GM21515 (cell line): ENCODE measurements at regions not wholly inside any gene's neighbourhood (a gene's known extent, or its start where the extent isn't known, plus 50 kb on each side); places are given as distances from the start of the nearest gene placed in this dataset.

Experiments used
- ATAC-seq: cut with Tn5 transposase; IDR thresholded peaks from one replicate; pipeline ENCODE4 v1.9.1; 2021; ENCODE audit not compliant: unreplicated experiment

DNA sequence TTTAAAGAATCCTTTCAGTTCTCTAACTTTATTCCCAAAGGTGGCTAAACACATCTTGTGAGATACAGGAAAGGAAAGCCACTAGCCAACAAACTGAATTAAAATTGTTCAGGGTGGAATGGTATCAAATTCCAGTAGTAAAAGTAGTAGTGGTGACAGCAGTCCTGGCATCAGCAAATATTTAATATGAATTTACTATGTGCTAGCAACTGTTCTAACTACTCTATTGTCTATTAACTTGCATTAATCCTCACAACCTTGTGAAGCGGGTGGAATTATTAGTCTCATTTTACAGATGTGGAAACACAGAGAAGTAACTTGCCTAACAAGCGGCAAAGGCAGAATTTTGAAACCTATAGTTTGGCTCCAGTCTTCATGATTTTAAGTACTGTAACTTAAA, 130.1 kb downstream of the KLF12 start:
- ATAC-seq: no peak

DNA sequence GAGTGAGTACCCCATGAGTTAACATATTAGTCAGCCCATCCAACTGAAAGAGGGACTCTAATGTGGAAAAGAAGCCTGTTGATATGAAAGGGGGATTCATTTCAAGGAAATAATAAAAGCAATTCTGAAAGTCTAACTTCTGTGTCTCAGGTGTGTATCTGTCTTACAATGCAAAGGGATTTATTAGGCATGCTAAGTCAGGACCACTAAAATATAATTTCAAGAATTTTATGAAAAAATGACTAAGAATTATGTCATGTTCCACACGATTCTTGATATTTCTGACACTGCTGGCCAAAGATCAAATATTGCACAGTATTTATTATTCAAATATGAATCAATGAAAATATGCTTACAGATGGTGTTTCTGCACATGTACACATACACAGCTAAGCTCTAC, 130.8 kb downstream of the KLF12 start:
- ATAC-seq: no peak

DNA sequence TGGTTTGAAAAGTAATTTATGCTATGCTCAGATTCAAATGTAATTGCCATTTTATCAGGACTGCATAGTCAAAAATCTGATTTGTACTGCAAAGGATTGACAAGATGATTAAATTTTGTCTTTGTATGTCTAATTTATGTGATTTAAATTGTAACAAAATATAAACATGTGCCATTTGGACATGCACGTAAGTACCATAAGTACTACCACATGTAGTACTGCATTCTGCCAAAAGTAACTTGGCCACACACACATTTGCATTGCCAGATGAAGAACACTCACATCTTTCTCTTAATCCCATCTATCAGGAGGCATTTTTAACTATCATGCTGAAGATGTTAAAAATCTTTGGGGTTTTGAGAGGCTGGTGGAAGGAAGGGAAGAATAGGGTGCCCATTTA, 133.3 kb downstream of the KLF12 start:
- no peak for ATAC-seq

DNA sequence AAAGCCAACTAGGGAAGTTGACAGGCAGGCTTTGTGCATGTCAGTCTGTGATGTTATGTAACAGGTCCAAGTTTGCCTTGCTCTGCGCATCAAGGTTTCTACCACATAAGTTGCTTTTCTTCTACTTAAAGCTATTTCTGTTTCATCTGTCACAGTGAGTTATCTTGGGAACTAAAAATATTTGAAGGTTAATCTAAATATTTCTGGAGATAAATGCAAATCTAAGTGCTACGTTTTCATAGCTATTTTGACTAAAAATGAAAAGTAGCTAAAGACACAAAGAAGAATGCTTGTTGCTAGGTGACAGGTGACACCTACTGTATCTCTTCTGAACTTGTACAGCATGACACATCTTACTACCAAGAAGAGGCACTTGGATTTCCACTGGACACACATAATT, 135.6 kb downstream of the KLF12 start:
- ATAC-seq: peak; percentile 78

GRCh38 chr13:73997964-73998363, 136.2 kb downstream of the KLF12 start:
- ATAC-seq: no peak

GRCh38 chr13:73996569-73996968, 137.6 kb downstream of the KLF12 start:
- no peak for ATAC-seq

GRCh38 chr13:73995736-73996135, 138.5 kb downstream of the KLF12 start:
- no peak for ATAC-seq

GRCh38 chr13:73993661-73994060, 140.5 kb downstream of the KLF12 start:
- ATAC-seq: no peak

DNA sequence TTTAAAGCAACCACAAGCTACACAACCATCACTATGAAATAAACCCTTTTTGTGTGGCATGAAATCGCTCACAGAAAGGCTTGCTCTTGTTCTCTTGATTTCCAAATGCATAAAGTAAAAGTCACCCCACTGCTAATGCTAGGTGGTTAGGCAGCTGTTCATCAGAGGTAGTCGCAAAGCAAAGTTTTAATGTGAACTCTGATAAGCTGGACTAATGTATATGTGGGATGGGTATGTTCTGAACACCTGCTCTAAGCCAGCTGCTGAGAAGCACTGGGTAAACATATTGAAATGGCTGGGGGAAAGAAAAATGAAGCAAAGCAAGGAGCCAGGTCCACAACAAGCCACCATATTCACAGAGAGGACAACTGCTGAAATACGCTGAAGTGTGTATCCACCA, 142.3 kb downstream of the KLF12 start:
- no peak for ATAC-seq

DNA sequence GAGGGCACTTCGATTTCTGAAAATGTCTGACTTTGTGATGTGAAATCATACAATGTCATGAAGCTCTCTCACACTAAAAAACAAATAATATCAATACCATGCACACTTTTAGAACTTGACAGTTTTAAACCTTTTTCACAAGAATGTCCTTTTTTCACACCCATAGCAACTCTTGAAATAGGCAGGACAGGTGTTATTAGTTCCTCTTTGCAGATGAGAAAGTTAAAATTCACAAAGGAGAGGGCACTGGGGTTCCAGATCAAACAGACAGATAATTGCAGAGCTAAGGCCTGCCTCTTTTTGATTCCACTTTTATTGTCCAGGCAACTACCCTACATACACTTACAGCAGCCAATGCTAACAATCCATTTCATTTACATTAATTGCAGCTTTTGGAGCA, 142.8 kb downstream of the KLF12 start:
- ATAC-seq: no peak

DNA sequence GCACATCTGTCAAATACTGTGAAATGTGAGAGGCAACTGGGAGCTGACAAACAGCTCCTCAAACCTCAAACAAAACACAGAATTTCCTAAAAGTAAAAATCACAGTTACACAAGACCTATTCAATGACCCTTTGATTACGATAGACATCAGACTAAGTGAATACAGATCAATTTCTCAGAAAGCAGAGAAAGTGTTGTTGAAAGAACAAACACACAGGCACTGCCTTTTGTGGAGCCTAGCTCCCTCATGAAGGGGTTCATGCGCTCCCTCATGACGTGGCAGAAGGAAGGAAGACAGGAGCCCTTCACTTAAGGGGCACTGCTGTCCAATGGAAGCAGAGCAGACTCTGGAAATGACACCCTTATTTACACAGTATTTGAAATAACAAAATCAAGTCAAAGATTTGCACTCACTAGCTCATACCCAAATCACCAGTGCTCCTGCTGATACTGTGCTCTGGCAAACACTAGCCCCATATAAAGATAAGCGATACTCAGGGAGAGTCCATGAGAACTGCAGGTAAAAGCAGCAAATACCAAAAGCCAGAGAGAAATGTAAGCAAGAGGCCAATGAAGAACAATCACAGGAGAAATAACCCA, 144.9 kb downstream of the KLF12 start:
- ATAC-seq: no peak

GRCh38 chr13:73988461-73988860, 145.7 kb downstream of the KLF12 start:
- no peak for ATAC-seq

GRCh38 chr13:73987618-73988017, 146.6 kb downstream of the KLF12 start:
- no peak for ATAC-seq

GRCh38 chr13:73985783-73986182, 148.4 kb downstream of the KLF12 start:
- ATAC-seq: no peak

DNA sequence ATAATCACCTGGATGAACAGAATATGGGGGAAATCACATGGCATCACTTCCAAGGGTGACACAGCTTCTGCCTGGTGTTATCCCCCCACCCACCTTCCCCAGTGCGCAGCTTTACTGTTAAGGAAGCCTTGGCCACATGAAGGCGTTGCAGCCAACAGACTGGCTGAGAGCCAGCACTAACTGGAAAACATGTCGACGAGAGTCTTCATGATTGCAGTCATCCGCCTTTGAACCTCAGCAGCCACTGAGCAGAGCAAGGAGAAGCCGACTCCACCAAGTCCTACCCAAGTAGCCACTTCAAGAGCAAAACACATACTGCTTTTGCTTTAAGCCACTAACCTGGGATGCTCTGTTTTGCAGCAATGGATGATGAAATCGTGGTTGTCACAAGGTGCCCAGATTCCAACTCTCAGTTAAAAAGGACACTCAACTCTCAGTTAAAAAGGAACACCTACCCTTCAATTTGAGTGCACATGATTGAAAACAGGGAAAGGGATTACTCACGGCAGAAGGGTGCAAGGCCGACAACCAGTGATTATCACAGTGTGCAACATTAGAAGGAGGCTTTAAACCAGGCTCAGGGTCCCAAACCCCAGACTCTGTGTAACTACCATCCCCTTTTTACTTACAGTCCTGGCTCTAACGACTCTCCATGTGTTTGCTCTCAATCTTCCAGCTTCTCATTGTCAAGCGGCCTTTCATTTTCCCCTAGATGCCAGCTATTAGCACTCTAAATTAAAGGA, 149.1 kb downstream of the KLF12 start:
- no peak for ATAC-seq

GRCh38 chr13:73984201-73984600, 150.0 kb downstream of the KLF12 start:
- no peak for ATAC-seq

GRCh38 chr13:73983109-73983508, 151.1 kb downstream of the KLF12 start:
- no peak for ATAC-seq

DNA sequence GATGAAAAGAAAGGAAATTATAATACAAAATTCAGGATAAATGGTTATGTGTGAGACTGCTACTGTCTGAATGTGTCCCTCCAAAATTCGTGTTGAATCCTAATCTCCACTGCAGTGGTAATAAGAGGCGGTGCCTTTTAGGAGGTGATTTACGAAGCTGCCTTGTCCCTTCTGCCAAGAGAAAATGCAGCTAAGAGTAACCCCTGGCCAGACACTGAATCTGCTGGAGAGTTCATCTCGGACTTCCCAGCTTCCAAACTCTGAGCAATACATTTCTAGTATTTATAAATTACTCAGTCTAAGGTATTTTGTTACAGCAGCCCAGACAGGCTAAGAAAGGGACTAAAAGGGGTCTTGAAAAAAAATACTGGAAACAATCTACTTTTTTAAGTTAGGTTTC, 152.6 kb downstream of the KLF12 start:
- no peak for ATAC-seq

GRCh38 chr13:73975767-73976166, 158.4 kb downstream of the KLF12 start:
- no peak for ATAC-seq

- no peak for ATAC-seq
These were observed 160.2 kb downstream of the KLF12 start for GRCh38 chr13:73974051-73974450.

GRCh38 chr13:73973156-73973555, 161.0 kb downstream of the KLF12 start:
- ATAC-seq: no peak

DNA sequence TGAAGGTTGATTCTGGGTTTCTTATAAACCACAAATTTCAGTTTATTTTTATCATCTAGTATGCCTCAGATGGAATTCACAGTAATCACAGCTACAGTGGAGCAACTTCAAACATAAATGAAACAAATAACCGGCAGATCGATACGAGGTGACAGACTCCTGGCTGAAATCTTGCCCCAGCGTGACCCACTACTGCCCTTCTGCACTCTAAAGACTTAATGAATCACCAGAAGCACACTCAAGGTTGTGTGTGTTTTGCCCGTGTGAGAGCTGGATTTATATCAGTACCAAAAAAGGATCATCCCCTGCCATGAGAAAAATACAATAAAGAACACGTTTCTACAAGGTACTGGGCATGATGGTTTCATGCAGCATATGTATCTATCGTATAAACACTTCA, 161.7 kb downstream of the KLF12 start:
- no peak for ATAC-seq

- ATAC-seq: no peak
These were observed 162.7 kb downstream of the KLF12 start for GRCh38 chr13:73971481-73971880.
